SU-DHL-6 (cell line): ENCODE measurements at regions not wholly inside any gene's neighbourhood (a gene's known extent, or its start where the extent isn't known, plus 50 kb on each side); places are given as distances from the start of the nearest gene placed in this dataset.

Source experiments
- EZH2phosphoT487 ChIP-seq: fragments of 200-600 bp; sonication (generic), shearing (Covaris generic); conservative IDR thresholded peaks from 2 replicates; pipeline ENCODE4 v1.6.1; 2018; ENCODE audit warnings: mild to moderate bottlenecking, antibody characterized with exemption, low read length, moderate library complexity, mixed read lengths
- TF ChIP-seq, protein P1 (sequence below): fragments of 200-600 bp; sonication (generic); IDR thresholded peaks from one replicate; pipeline ENCODE4 v1.5.1; 2017; ENCODE audit warnings: antibody characterized with exemption, mild to moderate bottlenecking, low read length, moderate library complexity; ENCODE audit not compliant: insufficient read depth, poor library complexity, severe bottlenecking

DNA sequence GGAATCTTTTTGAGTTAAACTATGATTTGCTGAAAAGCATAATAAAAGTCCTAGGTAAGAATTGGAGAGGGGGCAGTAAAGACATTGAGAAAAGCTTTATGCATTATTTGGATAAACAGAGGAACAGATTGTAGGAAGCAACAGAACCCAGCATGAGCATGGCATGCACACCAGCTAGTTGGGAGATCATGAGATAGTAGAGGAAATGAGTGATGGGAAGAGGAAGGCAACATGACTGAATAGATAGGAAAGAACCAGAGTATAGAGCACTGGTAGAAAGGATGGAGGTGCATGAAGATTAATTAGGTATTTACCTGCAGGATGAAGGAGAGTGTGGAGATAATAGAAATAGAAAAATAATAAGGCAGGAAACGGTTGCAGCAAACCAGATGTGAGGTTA lies 248.5 kb upstream of the LMO3 start:
- TF ChIP-seq, protein P1, sequence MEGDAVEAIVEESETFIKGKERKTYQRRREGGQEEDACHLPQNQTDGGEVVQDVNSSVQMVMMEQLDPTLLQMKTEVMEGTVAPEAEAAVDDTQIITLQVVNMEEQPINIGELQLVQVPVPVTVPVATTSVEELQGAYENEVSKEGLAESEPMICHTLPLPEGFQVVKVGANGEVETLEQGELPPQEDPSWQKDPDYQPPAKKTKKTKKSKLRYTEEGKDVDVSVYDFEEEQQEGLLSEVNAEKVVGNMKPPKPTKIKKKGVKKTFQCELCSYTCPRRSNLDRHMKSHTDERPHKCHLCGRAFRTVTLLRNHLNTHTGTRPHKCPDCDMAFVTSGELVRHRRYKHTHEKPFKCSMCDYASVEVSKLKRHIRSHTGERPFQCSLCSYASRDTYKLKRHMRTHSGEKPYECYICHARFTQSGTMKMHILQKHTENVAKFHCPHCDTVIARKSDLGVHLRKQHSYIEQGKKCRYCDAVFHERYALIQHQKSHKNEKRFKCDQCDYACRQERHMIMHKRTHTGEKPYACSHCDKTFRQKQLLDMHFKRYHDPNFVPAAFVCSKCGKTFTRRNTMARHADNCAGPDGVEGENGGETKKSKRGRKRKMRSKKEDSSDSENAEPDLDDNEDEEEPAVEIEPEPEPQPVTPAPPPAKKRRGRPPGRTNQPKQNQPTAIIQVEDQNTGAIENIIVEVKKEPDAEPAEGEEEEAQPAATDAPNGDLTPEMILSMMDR: no peak
- no peak for TF ChIP-seq EZH2phosphoT487
